SK-N-SH (cell line): ENCODE measurements at regions not wholly inside any gene's neighbourhood (a gene's known extent, or its start where the extent isn't known, plus 50 kb on each side); places are given as distances from the start of the nearest gene placed in this dataset.
A peak's percentile ranks its signal among the peaks of the same experiment; 100 is the strongest.

ENCODE experiments used
- CTCF ChIA-PET: fragments of 300-600, 350-600 bp; formaldehyde crosslinking; extraction: SDS; loops from one replicate; lab custom pipeline; 2021; lab: Yijun Ruan, JAX
- POLR2A ChIA-PET: fragments of 350-600 bp; sonication (Branson Sonifier 250); formaldehyde crosslinking; extraction: SDS; loops from one replicate; lab custom pipeline; 2020; ENCODE audit warnings: antibody characterized with exemption, inconsistent platforms; lab: Yijun Ruan, JAX
- DNase-seq: peaks from one replicate; pipeline ENCODE4 v3.0.0; 2012
- H2AFZ ChIP-seq: fragments of 200-600 bp; sonication (generic); 2 replicates; pipeline ENCODE4 v1.8.1; 2016; ENCODE audit warnings: antibody characterized with exemption, mild to moderate bottlenecking, low read depth
- H3F3A ChIP-seq: fragments of 200-600 bp; sonication (generic); replicated peaks from 2 replicates; pipeline ENCODE3; 2016; ENCODE audit warnings: antibody characterized with exemption, mild to moderate bottlenecking; ENCODE audit not compliant: insufficient read depth
- H3K27ac ChIP-seq, 2 experiments: fragments of 200-500 bp in 1 of 2; fragments of 200-600 bp in 1 of 2; sonication (Bioruptor generic) in 1 of 2; sonication (generic), shearing (Covaris generic) in 1 of 2; 2 replicates each; pipeline versions ENCODE4 v1.5.1 to v1.6.1; 2014 to 2016; ENCODE audit warnings: low read depth in 2 of 2, inconsistent platforms in 1 of 2, low read length in 1 of 2, mild to moderate bottlenecking in 1 of 2, mixed read lengths in 1 of 2
- H3K27me3 ChIP-seq: fragments of 200-600 bp; sonication (generic), shearing (Covaris generic); 2 replicates; pipeline ENCODE4 v1.6.1; 2016; ENCODE audit warnings: mixed run types; ENCODE audit not compliant: insufficient read depth
- H3K36me3 ChIP-seq, 2 experiments: fragments of 200-500 bp in 1 of 2; fragments of 200-600 bp in 1 of 2; sonication (Bioruptor generic) in 1 of 2; sonication (generic) in 1 of 2; replicated peaks in 1 of 2; 2 replicates each; pipeline versions ENCODE3 to v1.5.1; 2014 to 2016; ENCODE audit warnings: low read length in 1 of 2, mild to moderate bottlenecking in 1 of 2; ENCODE audit not compliant: insufficient read depth in 2 of 2, control insufficient read depth in 1 of 2
- H3K4me1 ChIP-seq, 2 experiments: fragments of 200-500 bp in 1 of 2; fragments of 200-600 bp in 1 of 2; sonication (Bioruptor generic) in 1 of 2; sonication (generic), shearing (Covaris generic) in 1 of 2; 2 replicates each; pipeline versions ENCODE4 v1.5.1 to v1.6.1; 2014 to 2016; ENCODE audit warnings: low read depth in 1 of 2, low read length in 1 of 2, mixed run types in 1 of 2; ENCODE audit not compliant: insufficient read depth in 2 of 2, control insufficient read depth in 1 of 2
- H3K4me2 ChIP-seq: fragments of 200-600 bp; sonication (generic), shearing (Covaris generic); 2 replicates; pipeline ENCODE4 v1.6.1; 2017; ENCODE audit warnings: mixed run types
- H3K4me3 ChIP-seq, 2 experiments: fragments of 200-500 bp in 1 of 2; fragments of 200-600 bp in 1 of 2; sonication (Bioruptor generic) in 1 of 2; sonication (generic), shearing (Covaris generic) in 1 of 2; 2 replicates each; pipeline versions ENCODE4 v1.5.1 to v1.8.1; 2014 to 2016; ENCODE audit warnings: low read depth in 2 of 2, inconsistent platforms in 1 of 2, low read length in 1 of 2, mild to moderate bottlenecking in 1 of 2, mixed read lengths in 1 of 2, moderate library complexity in 1 of 2
- H3K79me2 ChIP-seq: fragments of 200-600 bp; sonication (generic); 2 replicates; pipeline ENCODE4 v1.8.1; 2017; ENCODE audit warnings: mild to moderate bottlenecking; ENCODE audit not compliant: insufficient read depth
- H3K9ac ChIP-seq: fragments of 200-600 bp; sonication (generic); 2 replicates; pipeline ENCODE4 v1.6.1; 2017; ENCODE audit warnings: mixed run types
- H3K9me2 ChIP-seq: fragments of 200-600 bp; sonication (generic); 2 replicates; pipeline ENCODE4 v1.6.1; 2017; ENCODE audit warnings: mixed run types
- H3K9me3 ChIP-seq: fragments of 200-600 bp; sonication (generic); 2 replicates; pipeline ENCODE4 v1.6.1; 2017; ENCODE audit warnings: mixed run types, mild to moderate bottlenecking, moderate library complexity
- H4K20me1 ChIP-seq: fragments of 200-600 bp; sonication (generic); 2 replicates; pipeline ENCODE4 v1.6.1; 2017; ENCODE audit warnings: mild to moderate bottlenecking, mixed run types; ENCODE audit not compliant: insufficient read depth
- CTCF ChIP-seq: fragments of 200-600 bp; sonication (generic); IDR thresholded peaks from 2 replicates; pipeline ENCODE4 v1.6.1; 2017; ENCODE audit warnings: antibody characterized with exemption, mild to moderate bottlenecking, moderate library complexity
- EP300 ChIP-seq, 2 experiments: IDR thresholded peaks; 2 replicates each; pipeline versions ENCODE4 v1.4.0 to v1.6.1; 2012; ENCODE audit warnings: borderline replicate concordance in 1 of 2, low read depth in 1 of 2, low read length in 1 of 2
- JUND ChIP-seq: IDR thresholded peaks from 2 replicates; pipeline ENCODE4 v1.4.0; 2012
- NRF1 ChIP-seq: IDR thresholded peaks from 2 replicates; pipeline ENCODE4 v1.6.1; 2012; ENCODE audit warnings: low read depth, mild to moderate bottlenecking, low read length
- PBX3 ChIP-seq: IDR thresholded peaks from 2 replicates; pipeline ENCODE4; 2012
- POLR2AphosphoS5 ChIP-seq: IDR thresholded peaks from 2 replicates; pipeline ENCODE4 v1.6.1; 2012; ENCODE audit warnings: low read depth, low read length
- RAD21 ChIP-seq: IDR thresholded peaks from 2 replicates; pipeline ENCODE4 v1.6.1; 2012; ENCODE audit warnings: mild to moderate bottlenecking, low read length
- REST ChIP-seq: IDR thresholded peaks from 2 replicates; pipeline ENCODE4 v1.6.1; 2012; ENCODE audit warnings: mild to moderate bottlenecking, low read depth, low read length, moderate library complexity
- SMC3 ChIP-seq: IDR thresholded peaks from 2 replicates; pipeline ENCODE4 v1.6.1; 2012; ENCODE audit warnings: low read depth, low read length, improper control_type of control experiment
- TCF12 ChIP-seq: IDR thresholded peaks from 2 replicates; pipeline ENCODE4 v1.4.0; 2012
- TEAD4 ChIP-seq: IDR thresholded peaks from 2 replicates; pipeline ENCODE4 v1.4.0; 2012; ENCODE audit warnings: mild to moderate bottlenecking, borderline replicate concordance; ENCODE audit not compliant: insufficient read depth
- USF2 ChIP-seq: fragments of 150-350 bp; IDR thresholded peaks from 2 replicates; pipeline ENCODE4 v1.6.1; 2017; ENCODE audit warnings: antibody characterized with exemption, low read length, low read depth, borderline replicate concordance
- YY1 ChIP-seq: IDR thresholded peaks from 2 replicates; pipeline ENCODE4 v1.4.0; 2012; ENCODE audit warnings: low read depth, mild to moderate bottlenecking
- ZBTB33 ChIP-seq: IDR thresholded peaks from 2 replicates; pipeline ENCODE4 v1.4.0; 2012; ENCODE audit warnings: low read depth, borderline replicate concordance
- WGBS: methylation state at CpG from one replicate; pipeline ENCODE4 v1.1.6; 2017; ENCODE audit warnings: low lambda C conversion rate; 5-methylcytosine and 5-hydroxymethylcytosine counted together

GRCh38 chr9:103319979-103320378 is 324.8 kb downstream of the CYLC2 start:
- no peaks in the 10 kb centered on the region for H3K36me3 ChIP-seq
- H3K9me2 ChIP-seq, result no peaks in the 10 kb centered on the region
- no peaks in the 10 kb centered on the region for H3K79me2 ChIP-seq
- H3K27ac ChIP-seq, result no peak overlapping the region
- peak; percentile 33; the same call in 1 of the 2 replicates for TF ChIP-seq SMC3
- TF ChIP-seq RAD21, result peak; percentile 47
- peak; percentile 40 for TF ChIP-seq CTCF
- no peak for TF ChIP-seq REST
- TF ChIP-seq, all 33 proteins: peak for 3
- CTCF ChIA-PET, result interaction anchor here (1.1 to 2.8 kb wide), 4 partner anchors 55 to 251 kb away, joined by 3 to 23 read pairs (median 4); no protein-coding TSS in a partner anchor
- H2AFZ ChIP-seq, result no peak overlapping the region
- no peak overlapping the region for H3K9ac ChIP-seq
- H3K4me2 ChIP-seq, result no peak overlapping the region
- H4K20me1 ChIP-seq, result no peaks in the 10 kb centered on the region
- no peaks in the 10 kb centered on the region for H3K27me3 ChIP-seq
- H3K4me3 ChIP-seq, result no peak overlapping the region
- POLR2A ChIA-PET, result no interaction called here
- no peaks in the 10 kb centered on the region for H3K4me1 ChIP-seq
- H3K9me3 ChIP-seq, result no peaks in the 10 kb centered on the region
- H3F3A ChIP-seq, result no peaks in the 10 kb centered on the region
- DNase-seq, result peak; percentile 10
- 6% methylated on average over 4 of the region's 4 CpGs for WGBS

- Histone ChIP-seq H3K27ac (no peak overlapping the region), H3K4me3 (no peak overlapping the region), H3K9me2 (no peaks in the 10 kb centered on the region), H3K27me3 (no peaks in the 10 kb centered on the region), H3K36me3 (no peaks in the 10 kb centered on the region), H2AFZ (no peak overlapping the region), H3K9me3 (no peaks in the 10 kb centered on the region), H3K79me2 (no peaks in the 10 kb centered on the region), H3F3A (no peaks in the 10 kb centered on the region), H4K20me1 (no peaks in the 10 kb centered on the region)
- ChIA-PET CTCF (interaction anchor here (1.9 kb wide), 1 partner anchor 171 kb away, joined by 6 read pairs; no protein-coding TSS in a partner anchor), POLR2A (no interaction called here)
- DNase-seq, result no peak
- WGBS, result 17% methylated on average over 1 of the region's 1 CpG
- TF ChIP-seq TCF12 (no peak), EP300 (IDR thresholded peaks at IDR 0.05; ENCODE audit: borderline replicate concordance in 1 of 2, low read depth in 1 of 2, low read length in 1 of 2) (no peak), ZBTB33 (no peak), RAD21 (no peak), JUND (no peak), POLR2AphosphoS5 (no peak), NRF1 (no peak), YY1 (no peak), USF2 (no peak), PBX3 (no peak), TEAD4 (no peak)
- TF ChIP-seq, all 33 proteins: peak for 0
- Histone ChIP-seq H3K9ac (no peak overlapping the region), H3K4me2 (no peak overlapping the region), H3K4me1 (no peaks in the 10 kb centered on the region)
Measured at GRCh38 chr9:103323699-103324098, 328.6 kb downstream of the CYLC2 start.
